BLaER1 (cell line): ENCODE measurements at regions not wholly inside any gene's neighbourhood (a gene's known extent, or its start where the extent isn't known, plus 50 kb on each side); places are given as distances from the start of the nearest gene placed in this dataset.
"Not testable (repeated sequence)": the region's sequence is repeated elsewhere in the genome, so short reads cannot be mapped to it uniquely, and the experiment has no call there.

Source experiments
- H3K27ac ChIP-seq: shearing (Covaris generic); formaldehyde crosslinking; 2 replicates; pipeline ENCODE4 v1.8.1; 2022
- H3K27me3 ChIP-seq: shearing (Covaris generic); formaldehyde crosslinking; 2 replicates; pipeline ENCODE4 v1.8.1; 2022
- H3K36me3 ChIP-seq: shearing (Covaris generic); formaldehyde crosslinking; 2 replicates; pipeline ENCODE4 v1.8.1; 2022
- H3K4me1 ChIP-seq: shearing (Covaris generic); formaldehyde crosslinking; 2 replicates; pipeline ENCODE4 v1.8.1; 2022
- H3K4me2 ChIP-seq: shearing (Covaris generic); formaldehyde crosslinking; 2 replicates; pipeline ENCODE4 v1.8.1; 2022
- H3K4me3 ChIP-seq: shearing (Covaris generic); formaldehyde crosslinking; 2 replicates; pipeline ENCODE4 v1.8.1; 2022
- H3K9ac ChIP-seq: shearing (Covaris generic); formaldehyde crosslinking; 2 replicates; pipeline ENCODE4 v1.8.1; 2022
- H3K9me3 ChIP-seq: shearing (Covaris generic); formaldehyde crosslinking; 2 replicates; pipeline ENCODE4 v1.8.1; 2022
- H4K20me1 ChIP-seq: shearing (Covaris generic); formaldehyde crosslinking; 2 replicates; pipeline ENCODE4 v1.8.1; 2022
- Cebpa-rat ChIP-seq: shearing (Covaris generic); IDR thresholded peaks from 2 replicates; pipeline ENCODE4 v1.8.1; 2022

GRCh38 chr6:139519097-139519496 is 144.6 kb upstream of the CITED2 start:
- no peak overlapping the region for H3K4me3 ChIP-seq
- no peaks in the 10 kb centered on the region for H3K4me1 ChIP-seq
- no peak overlapping the region for H3K4me2 ChIP-seq
- no peak for TF ChIP-seq Cebpa-rat
- H3K27ac ChIP-seq: no peak overlapping the region
- H3K9ac ChIP-seq: no peak overlapping the region
- H4K20me1 ChIP-seq: no peaks in the 10 kb centered on the region
- H3K36me3 ChIP-seq: no peaks in the 10 kb centered on the region
- H3K9me3 ChIP-seq: no peaks in the 10 kb centered on the region
- H3K27me3 ChIP-seq: no peaks in the 10 kb centered on the region

DNA sequence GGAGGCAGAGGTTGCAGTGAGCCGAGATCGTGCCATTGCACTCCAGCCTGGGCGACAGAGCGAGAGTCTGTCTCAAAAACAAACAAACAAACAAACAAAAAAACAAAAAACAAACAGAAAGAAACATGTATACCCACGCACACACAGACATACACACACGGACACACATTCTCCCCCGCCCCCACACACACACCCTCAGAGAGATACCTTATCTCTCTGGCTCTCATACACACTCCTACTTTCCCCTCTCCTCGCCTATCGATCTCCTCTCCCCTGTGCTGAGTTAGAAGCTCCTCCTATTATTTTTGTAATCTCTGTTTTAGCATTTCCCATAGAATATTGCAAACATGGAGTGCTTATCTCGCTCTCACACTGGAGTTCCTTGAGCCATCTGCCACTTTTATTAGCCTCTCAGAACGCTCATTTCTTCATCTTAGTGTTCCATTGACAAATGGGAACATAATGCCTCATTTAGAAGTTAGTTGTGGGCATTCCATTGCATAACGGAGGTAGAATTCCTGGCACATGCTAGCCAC is 144.2 kb upstream of the CITED2 start:
- TF ChIP-seq Cebpa-rat: no peak
- Histone ChIP-seq H3K4me2 (no peak overlapping the region), H3K27ac (no peak overlapping the region), H3K9ac (no peak overlapping the region), H3K4me1 (no peaks in the 10 kb centered on the region), H3K36me3 (no peaks in the 10 kb centered on the region), H3K9me3 (no peaks in the 10 kb centered on the region), H4K20me1 (no peaks in the 10 kb centered on the region), H3K4me3 (no peak overlapping the region), H3K27me3 (no peaks in the 10 kb centered on the region)

GRCh38 chr6:139517998-139518555 is 143.6 kb upstream of the CITED2 start:
- not testable (repeated sequence) for H4K20me1 ChIP-seq, H3K4me2 ChIP-seq, H3K9me3 ChIP-seq, H3K27ac ChIP-seq, H3K36me3 ChIP-seq, H3K4me3 ChIP-seq, H3K27me3 ChIP-seq, H3K4me1 ChIP-seq, H3K9ac ChIP-seq

DNA sequence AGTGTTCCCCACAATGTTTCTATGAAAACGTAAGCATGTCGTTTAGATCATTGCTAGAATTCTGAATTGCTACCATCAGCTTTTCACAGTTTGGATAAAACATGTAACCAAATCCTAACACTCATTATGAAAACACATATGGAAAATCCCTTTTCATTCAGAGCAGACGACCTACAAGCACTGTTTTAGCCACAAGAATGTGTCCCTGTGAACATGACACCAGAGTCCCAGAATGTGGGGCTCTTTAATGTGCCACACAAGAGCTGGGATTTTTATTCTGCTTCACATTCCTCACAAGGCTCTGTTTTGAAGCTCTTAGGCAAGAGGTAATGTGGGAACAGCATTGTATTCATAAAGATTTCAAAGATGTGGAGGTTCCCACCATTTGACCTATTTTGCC is 141.1 kb upstream of the CITED2 start:
- Histone ChIP-seq H3K9ac (no peak overlapping the region), H3K27me3 (no peaks in the 10 kb centered on the region), H3K4me2 (no peak overlapping the region), H3K4me3 (no peak overlapping the region), H3K9me3 (no peaks in the 10 kb centered on the region), H3K4me1 (no peaks in the 10 kb centered on the region), H3K36me3 (no peaks in the 10 kb centered on the region), H3K27ac (no peak overlapping the region), H4K20me1 (no peaks in the 10 kb centered on the region)
- no peak for TF ChIP-seq Cebpa-rat

DNA sequence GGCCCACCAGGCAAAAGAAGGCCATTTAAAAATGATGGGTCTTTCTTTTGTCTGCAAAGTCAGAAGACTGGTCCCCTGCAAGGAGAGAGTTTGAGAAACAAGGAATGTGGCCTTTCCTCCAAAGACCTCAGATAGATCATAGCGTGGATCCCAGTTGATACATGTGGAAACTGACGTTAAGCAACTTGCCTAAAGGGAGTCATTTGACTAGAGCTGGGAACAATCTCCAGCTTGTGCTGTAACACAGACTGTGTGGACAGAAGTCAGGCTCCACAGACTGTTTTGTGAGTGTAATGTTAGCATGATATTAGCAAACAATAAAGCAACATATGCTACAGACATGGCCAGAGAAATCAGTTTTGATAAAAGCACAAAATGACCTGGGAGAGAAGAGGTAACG is 140.4 kb upstream of the CITED2 start:
- H3K9ac ChIP-seq: no peak overlapping the region
- H4K20me1 ChIP-seq: no peaks in the 10 kb centered on the region
- TF ChIP-seq Cebpa-rat: no peak
- no peaks in the 10 kb centered on the region for H3K36me3 ChIP-seq
- no peak overlapping the region for H3K4me2 ChIP-seq
- no peaks in the 10 kb centered on the region for H3K27me3 ChIP-seq
- no peak overlapping the region for H3K4me3 ChIP-seq
- no peaks in the 10 kb centered on the region for H3K9me3 ChIP-seq
- H3K4me1 ChIP-seq: no peaks in the 10 kb centered on the region
- H3K27ac ChIP-seq: no peak overlapping the region

DNA sequence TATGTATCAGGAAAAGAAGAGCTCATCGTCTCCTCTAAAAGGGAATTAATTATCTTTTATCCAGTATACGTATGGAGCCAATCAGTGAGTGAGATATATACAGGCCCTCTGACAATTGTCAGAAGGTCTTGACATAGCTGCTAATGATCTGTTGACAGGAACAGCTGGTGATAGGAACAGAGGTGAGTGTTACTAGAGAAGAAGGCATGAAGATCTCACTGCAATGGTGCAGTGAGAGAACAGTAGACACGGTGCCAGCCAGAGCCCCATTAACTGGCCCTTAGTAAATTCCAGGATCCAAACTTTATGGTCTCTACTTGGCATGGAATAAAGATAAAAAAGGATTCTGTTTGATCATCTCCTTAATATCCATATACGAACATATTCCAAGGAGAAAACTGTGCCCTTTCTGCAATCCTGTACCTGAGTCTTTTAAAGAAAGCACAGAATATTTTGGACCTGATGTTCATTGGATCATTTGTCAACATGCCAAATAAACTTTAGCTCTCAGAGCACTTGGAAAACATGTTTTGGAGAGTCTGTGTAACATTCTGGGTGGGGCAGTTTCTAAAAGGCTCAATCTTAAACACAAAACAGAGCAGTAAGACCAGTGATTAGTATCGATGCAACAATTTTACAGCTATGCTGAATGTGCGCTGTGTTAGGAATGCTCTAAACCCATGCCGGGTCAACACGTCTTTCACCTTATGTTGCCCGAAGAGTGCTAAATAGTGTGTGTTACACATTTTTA is 135.8 kb upstream of the CITED2 start:
- no peak overlapping the region for H3K4me2 ChIP-seq
- H3K9ac ChIP-seq: no peak overlapping the region
- no peaks in the 10 kb centered on the region for H3K36me3 ChIP-seq
- no peak overlapping the region for H3K27ac ChIP-seq
- no peak for TF ChIP-seq Cebpa-rat
- no peak overlapping the region for H3K4me3 ChIP-seq
- no peaks in the 10 kb centered on the region for H3K9me3 ChIP-seq
- H4K20me1 ChIP-seq: no peaks in the 10 kb centered on the region
- no peaks in the 10 kb centered on the region for H3K27me3 ChIP-seq
- no peaks in the 10 kb centered on the region for H3K4me1 ChIP-seq

DNA sequence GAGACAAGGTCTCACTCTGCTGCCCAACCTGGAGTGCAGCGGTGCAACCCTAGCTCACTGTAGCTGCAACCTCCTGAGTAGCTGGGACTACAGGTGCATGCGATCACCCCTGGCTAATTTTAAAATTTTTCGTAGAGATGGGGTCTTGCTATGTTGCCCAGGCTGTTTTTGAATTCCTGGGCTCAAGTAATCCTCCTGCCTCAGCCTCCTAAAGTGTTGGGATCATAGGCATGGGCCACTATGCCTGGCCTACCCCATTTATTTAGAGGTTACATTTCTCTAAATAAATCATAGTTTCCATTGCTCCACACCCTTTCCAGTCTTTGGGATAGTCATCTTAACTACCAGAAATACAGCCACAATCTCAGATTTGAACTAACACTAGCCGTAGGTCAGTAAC is 134.7 kb upstream of the CITED2 start:
- H3K4me3 ChIP-seq: no peak overlapping the region
- no peaks in the 10 kb centered on the region for H3K9me3 ChIP-seq
- no peaks in the 10 kb centered on the region for H3K36me3 ChIP-seq
- H4K20me1 ChIP-seq: no peaks in the 10 kb centered on the region
- H3K9ac ChIP-seq: no peak overlapping the region
- no peaks in the 10 kb centered on the region for H3K4me1 ChIP-seq
- H3K27ac ChIP-seq: no peak overlapping the region
- no peak overlapping the region for H3K4me2 ChIP-seq
- no peaks in the 10 kb centered on the region for H3K27me3 ChIP-seq
- TF ChIP-seq Cebpa-rat: no peak

DNA sequence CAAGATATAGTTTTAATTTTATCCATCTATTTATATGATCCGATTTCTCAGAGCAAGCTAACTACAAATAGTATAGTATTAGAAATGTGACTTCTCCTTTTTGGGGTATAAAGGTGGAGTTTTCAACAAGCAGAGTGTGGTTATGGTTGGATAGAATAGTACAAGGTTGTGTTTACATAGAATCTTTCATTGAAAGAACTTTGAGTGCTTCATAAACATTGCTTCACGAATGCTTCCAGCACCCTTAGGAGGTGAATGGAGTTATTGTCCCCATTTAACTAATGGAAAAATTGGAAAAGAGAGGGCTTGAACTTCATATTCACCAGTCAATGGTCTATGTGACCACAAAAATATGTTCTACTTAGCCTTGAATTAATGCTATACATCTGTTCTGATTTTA is 134.1 kb upstream of the CITED2 start:
- Histone ChIP-seq H3K4me1 (no peaks in the 10 kb centered on the region), H3K9me3 (no peaks in the 10 kb centered on the region), H3K27ac (no peak overlapping the region), H3K4me2 (no peak overlapping the region), H3K4me3 (no peak overlapping the region), H3K9ac (no peak overlapping the region), H4K20me1 (no peaks in the 10 kb centered on the region), H3K36me3 (no peaks in the 10 kb centered on the region), H3K27me3 (no peaks in the 10 kb centered on the region)
- no peak for TF ChIP-seq Cebpa-rat

GRCh38 chr6:139508023-139508422 is 133.6 kb upstream of the CITED2 start:
- no peak overlapping the region for H3K9ac ChIP-seq
- H3K4me3 ChIP-seq: no peak overlapping the region
- H3K27me3 ChIP-seq: no peaks in the 10 kb centered on the region
- no peak for TF ChIP-seq Cebpa-rat
- no peaks in the 10 kb centered on the region for H3K9me3 ChIP-seq
- no peak overlapping the region for H3K4me2 ChIP-seq
- no peaks in the 10 kb centered on the region for H3K36me3 ChIP-seq
- H3K4me1 ChIP-seq: no peaks in the 10 kb centered on the region
- H4K20me1 ChIP-seq: no peaks in the 10 kb centered on the region
- no peak overlapping the region for H3K27ac ChIP-seq

DNA sequence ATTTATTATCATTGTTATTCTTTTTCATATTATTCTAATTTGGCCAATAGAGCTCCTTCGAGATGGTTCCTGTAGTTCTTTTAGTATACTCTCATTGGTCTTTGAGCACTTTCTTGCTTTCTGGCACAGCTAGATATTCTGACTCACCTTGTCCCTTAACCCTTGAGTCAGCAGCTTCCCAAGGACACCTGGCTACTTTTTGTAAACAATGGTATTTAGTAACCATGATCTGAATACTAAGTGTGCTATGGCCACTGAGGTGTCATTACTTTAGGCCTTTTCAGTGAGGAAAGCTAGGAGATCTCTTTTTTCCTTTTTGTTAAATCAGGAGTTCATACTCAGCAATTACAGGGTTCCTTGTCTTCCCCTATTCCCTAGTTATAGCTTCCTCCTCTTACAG is 126.5 kb upstream of the CITED2 start:
- TF ChIP-seq Cebpa-rat: no peak
- no peak overlapping the region for H3K4me3 ChIP-seq
- no peak overlapping the region for H3K27ac ChIP-seq
- H3K27me3 ChIP-seq: no peaks in the 10 kb centered on the region
- H3K4me2 ChIP-seq: no peak overlapping the region
- no peaks in the 10 kb centered on the region for H3K36me3 ChIP-seq
- no peaks in the 10 kb centered on the region for H4K20me1 ChIP-seq
- H3K9ac ChIP-seq: no peak overlapping the region
- H3K4me1 ChIP-seq: no peaks in the 10 kb centered on the region
- H3K9me3 ChIP-seq: no peaks in the 10 kb centered on the region

DNA sequence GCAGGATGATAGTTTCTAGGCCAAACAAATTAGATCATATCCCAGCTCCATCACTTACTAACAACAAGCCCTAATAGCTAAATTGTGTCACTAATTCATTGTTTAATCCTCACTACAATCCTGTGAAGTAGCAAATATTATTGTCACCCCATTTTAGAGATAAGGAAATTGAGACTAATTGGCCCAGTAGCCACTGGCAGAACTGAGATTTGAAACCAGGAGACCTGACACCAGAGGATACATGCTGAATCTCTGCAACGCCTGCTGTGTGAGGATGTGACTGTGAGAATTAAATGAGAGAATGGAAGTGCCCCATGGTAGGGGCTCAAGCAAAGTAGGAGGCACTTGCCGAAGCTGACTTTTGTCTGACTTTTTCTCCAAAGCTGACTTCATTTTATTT is 124.3 kb upstream of the CITED2 start:
- Histone ChIP-seq H3K9ac (no peak overlapping the region), H3K4me1 (no peaks in the 10 kb centered on the region), H3K27me3 (no peaks in the 10 kb centered on the region), H3K9me3 (no peaks in the 10 kb centered on the region), H3K4me3 (no peak overlapping the region), H3K27ac (no peak overlapping the region), H3K36me3 (no peaks in the 10 kb centered on the region), H4K20me1 (no peaks in the 10 kb centered on the region), H3K4me2 (no peak overlapping the region)
- TF ChIP-seq Cebpa-rat: no peak
